ENCODE measurements at regions not wholly inside any gene's neighbourhood (a gene's known extent, or its start where the extent isn't known, plus 50 kb on each side); places are given as distances from the start of the nearest gene placed in this dataset.

DNA sequence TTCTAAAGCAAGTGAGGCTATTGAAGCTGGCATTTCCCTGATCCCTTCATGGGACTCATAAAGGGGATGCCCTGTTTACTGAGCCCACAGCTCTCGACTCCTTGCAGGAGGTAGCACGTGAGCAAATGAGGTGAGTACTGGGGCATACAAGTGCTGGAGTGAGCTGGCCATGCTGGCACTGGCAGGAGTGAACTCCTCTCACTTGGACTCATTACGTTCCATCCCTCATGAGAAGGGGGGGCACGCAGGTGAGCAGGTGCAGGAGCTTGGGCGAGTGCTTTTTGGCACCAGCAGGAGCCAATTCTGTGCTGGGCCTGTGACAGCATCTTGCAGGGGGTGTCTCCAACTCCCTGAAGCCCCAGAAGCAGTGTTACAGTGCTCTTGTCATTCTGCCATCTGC is 337.1 kb upstream of the CA10 start:
- TF ChIP-seq, protein P1, sequence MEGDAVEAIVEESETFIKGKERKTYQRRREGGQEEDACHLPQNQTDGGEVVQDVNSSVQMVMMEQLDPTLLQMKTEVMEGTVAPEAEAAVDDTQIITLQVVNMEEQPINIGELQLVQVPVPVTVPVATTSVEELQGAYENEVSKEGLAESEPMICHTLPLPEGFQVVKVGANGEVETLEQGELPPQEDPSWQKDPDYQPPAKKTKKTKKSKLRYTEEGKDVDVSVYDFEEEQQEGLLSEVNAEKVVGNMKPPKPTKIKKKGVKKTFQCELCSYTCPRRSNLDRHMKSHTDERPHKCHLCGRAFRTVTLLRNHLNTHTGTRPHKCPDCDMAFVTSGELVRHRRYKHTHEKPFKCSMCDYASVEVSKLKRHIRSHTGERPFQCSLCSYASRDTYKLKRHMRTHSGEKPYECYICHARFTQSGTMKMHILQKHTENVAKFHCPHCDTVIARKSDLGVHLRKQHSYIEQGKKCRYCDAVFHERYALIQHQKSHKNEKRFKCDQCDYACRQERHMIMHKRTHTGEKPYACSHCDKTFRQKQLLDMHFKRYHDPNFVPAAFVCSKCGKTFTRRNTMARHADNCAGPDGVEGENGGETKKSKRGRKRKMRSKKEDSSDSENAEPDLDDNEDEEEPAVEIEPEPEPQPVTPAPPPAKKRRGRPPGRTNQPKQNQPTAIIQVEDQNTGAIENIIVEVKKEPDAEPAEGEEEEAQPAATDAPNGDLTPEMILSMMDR (IDR thresholded peaks at IDR 0.05; ENCODE audit: low read depth, low read length): no peak
- TF ChIP-seq EZH2phosphoT487 (IDR thresholded peaks at IDR 0.05; ENCODE audit: low read depth): no peak
